HCT116 (cell line): ENCODE measurements at regions not wholly inside any gene's neighbourhood (a gene's known extent, or its start where the extent isn't known, plus 50 kb on each side); places are given as distances from the start of the nearest gene placed in this dataset.

Experiments used
- ATAC-seq: fragments of 200-7000 bp; cut with Tn5 transposase; 2 replicates; pipeline ENCODE4 v1.9.1; 2020; ENCODE audit warnings: mild to moderate bottlenecking, moderate library complexity
- BruUV-seq: library from RNA; stranded (reverse); fragments of 400-500 nt; replicated peaks from 2 replicates; lab custom pipeline; 2021; lab: Mats Ljungman, UMichigan
- CTCF ChIA-PET: fragments of 300-600 bp; sonication (Branson Sonifier 250); formaldehyde crosslinking; loops from one replicate; lab custom pipeline; 2021; ENCODE audit warnings: antibody characterized with exemption; lab: Charles Lee
- POLR2A ChIA-PET: fragments of 300-600, 350-600 bp; sonication (Branson Sonifier 250); formaldehyde crosslinking; loops from one replicate; lab custom pipeline; 2021; ENCODE audit warnings: antibody characterized with exemption; lab: Charles Lee
- RAD21 ChIA-PET, 2 experiments: fragments of 300-600 bp; sonication (Branson Sonifier 250); formaldehyde crosslinking; loops; one replicate each; lab custom pipeline; 2023; ENCODE audit warnings: low total read pairs in 2 of 2; ENCODE audit not compliant: uncharacterized antibody in 2 of 2, unreplicated experiment in 2 of 2, low non-redundant PET in 1 of 2; lab: Charles Lee
- DNase-seq: peaks from one replicate; pipeline ENCODE4 v3.0.0-alpha.2; 2010; ENCODE audit warnings: low read depth, low spot score
- H2AFZ ChIP-seq: fragments of 200-600 bp; shearing (Covaris generic), sonication (generic); 2 replicates; pipeline ENCODE4 v1.6.1; 2017; ENCODE audit warnings: low read depth, mixed run types, mixed read lengths, antibody characterized with exemption, low read length; ENCODE audit not compliant: poor library complexity, severe bottlenecking
- H3K27ac ChIP-seq: 2 replicates; pipeline ENCODE4 v1.5.1; 2012; ENCODE audit warnings: low read depth, low read length
- H3K27me3 ChIP-seq: fragments of 200-600 bp; sonication (generic); 2 replicates; pipeline ENCODE4 v1.6.1; 2016; ENCODE audit warnings: mixed run types, low read length, mixed read lengths; ENCODE audit not compliant: insufficient read depth
- H3K36me3 ChIP-seq, 2 experiments: fragments of 200-500 bp in 1 of 2; fragments of 200-600 bp in 1 of 2; sonication (Bioruptor generic) in 1 of 2; sonication (generic) in 1 of 2; 2 replicates each; pipeline versions ENCODE4 v1.5.1 to v1.6.1; 2014 to 2016; ENCODE audit warnings: low read length in 2 of 2, inconsistent platforms in 1 of 2, mixed read lengths in 1 of 2, mixed run types in 1 of 2; ENCODE audit not compliant: insufficient read depth in 2 of 2, control insufficient read depth in 1 of 2
- H3K4me1 ChIP-seq, 2 experiments: fragments of 200-600 bp in 1 of 2; sonication (generic) in 1 of 2; 2 replicates each; pipeline versions ENCODE4 v1.5.1 to v1.6.1; 2012 to 2017; ENCODE audit warnings: low read length in 2 of 2, inconsistent platforms in 1 of 2, mild to moderate bottlenecking in 1 of 2, mixed read lengths in 1 of 2, mixed run types in 1 of 2, moderate library complexity in 1 of 2; ENCODE audit not compliant: insufficient read depth in 2 of 2, control insufficient read depth in 1 of 2
- H3K4me2 ChIP-seq: fragments of 200-600 bp; sonication (generic); 2 replicates; pipeline ENCODE4 v1.6.1; 2017; ENCODE audit warnings: mixed run types, low read length, mixed read lengths
- H3K4me3 ChIP-seq, 2 experiments: fragments of 200-600 bp in 1 of 2; sonication (generic) in 1 of 2; replicated peaks in 1 of 2; 2 replicates each; pipeline ENCODE4 v1.5.1; 2011 to 2016; ENCODE audit warnings: low read length in 2 of 2, control low read depth in 1 of 2, low read depth in 1 of 2, mild to moderate bottlenecking in 1 of 2, mixed read lengths in 1 of 2, mixed run types in 1 of 2
- H3K79me2 ChIP-seq: fragments of 200-600 bp; sonication (generic); 2 replicates; pipeline ENCODE4 v1.6.1; 2017; ENCODE audit warnings: mild to moderate bottlenecking, mixed run types, low read length, moderate library complexity, mixed read lengths; ENCODE audit not compliant: insufficient read depth
- H3K9ac ChIP-seq: fragments of 200-600 bp; sonication (generic); 2 replicates; pipeline ENCODE4 v1.6.1; 2016; ENCODE audit warnings: low read length, mixed read lengths
- H3K9me2 ChIP-seq: fragments of 200-600 bp; sonication (generic), shearing (Covaris generic); 2 replicates; pipeline ENCODE4 v1.6.1; 2017; ENCODE audit warnings: mixed run types, mild to moderate bottlenecking, moderate library complexity; ENCODE audit not compliant: insufficient read depth
- H3K9me3 ChIP-seq, 2 experiments: fragments of 200-500 bp in 1 of 2; fragments of 200-600 bp in 1 of 2; sonication (Bioruptor generic) in 1 of 2; sonication (generic) in 1 of 2; 2 replicates each; pipeline ENCODE4 v1.6.1; 2014 to 2017; ENCODE audit warnings: low read length in 2 of 2, mixed read lengths in 2 of 2, inconsistent platforms in 1 of 2, low read depth in 1 of 2, mild to moderate bottlenecking in 1 of 2, mixed run types in 1 of 2, moderate library complexity in 1 of 2; ENCODE audit not compliant: control insufficient read depth in 1 of 2, insufficient read depth in 1 of 2
- H4K20me1 ChIP-seq: fragments of 200-600 bp; sonication (generic), shearing (Covaris generic); 2 replicates; pipeline ENCODE4 v1.6.1; 2017; ENCODE audit warnings: mixed run types, mild to moderate bottlenecking, moderate library complexity; ENCODE audit not compliant: insufficient read depth
- CEBPB ChIP-seq: IDR thresholded peaks from 2 replicates; pipeline ENCODE4 v1.6.1; 2012; ENCODE audit warnings: low read depth
- ELF1 ChIP-seq: IDR thresholded peaks from 2 replicates; pipeline ENCODE4 v1.6.1; 2012; ENCODE audit warnings: low read depth, borderline replicate concordance
- EZH2phosphoT487 ChIP-seq: fragments of 200-600 bp; IDR thresholded peaks from 2 replicates; pipeline ENCODE4 v1.6.1; 2018; ENCODE audit warnings: antibody characterized with exemption, borderline replicate concordance
- JUND ChIP-seq: IDR thresholded peaks from 2 replicates; pipeline ENCODE4 v1.6.1; 2012
- POLR2A ChIP-seq: IDR thresholded peaks from 2 replicates; pipeline ENCODE4 v1.7.0; 2011; ENCODE audit warnings: borderline replicate concordance; ENCODE audit not compliant: insufficient read depth, insufficient read length; ENCODE audit errors: extremely low read depth
- POLR2AphosphoS5 ChIP-seq: IDR thresholded peaks from 2 replicates; pipeline ENCODE4 v1.6.1; 2011; ENCODE audit warnings: mild to moderate bottlenecking, low read depth, low read length, moderate library complexity
- RAD21 ChIP-seq: IDR thresholded peaks from 2 replicates; pipeline ENCODE4 v1.6.1; 2012; ENCODE audit warnings: low read depth, mild to moderate bottlenecking
- SIN3A ChIP-seq: IDR thresholded peaks from 2 replicates; pipeline ENCODE4 v1.6.1; 2012; ENCODE audit warnings: low read depth
- SP1 ChIP-seq: IDR thresholded peaks from 2 replicates; pipeline ENCODE4 v1.6.1; 2012; ENCODE audit warnings: low read depth
- YY1 ChIP-seq: IDR thresholded peaks from 2 replicates; pipeline ENCODE4 v1.6.1; 2011; ENCODE audit warnings: low read length, low read depth, moderate library complexity, mild to moderate bottlenecking; ENCODE audit not compliant: insufficient replicate concordance; ENCODE audit errors: extremely low read depth
- ZFX ChIP-seq: fragments of 450-650 bp; IDR thresholded peaks from 2 replicates; pipeline ENCODE4 v1.6.1; 2017
- intact Hi-C: fragments of 100-400 bp; cut with micrococcal nuclease; formaldehyde crosslinking; loops from 2 replicates; pipeline ENCODE4 v1.10.0; 2022
- TF ChIP-seq, protein P1 (sequence below): IDR thresholded peaks from 2 replicates; pipeline ENCODE4 v1.6.1; 2012; ENCODE audit warnings: low read depth
- TF ChIP-seq, protein P2 (sequence below): IDR thresholded peaks from 2 replicates; pipeline ENCODE4 v1.6.1; 2011; ENCODE audit warnings: mild to moderate bottlenecking, low read length, moderate library complexity; ENCODE audit not compliant: insufficient replicate concordance; ENCODE audit errors: extremely low read depth

DNA sequence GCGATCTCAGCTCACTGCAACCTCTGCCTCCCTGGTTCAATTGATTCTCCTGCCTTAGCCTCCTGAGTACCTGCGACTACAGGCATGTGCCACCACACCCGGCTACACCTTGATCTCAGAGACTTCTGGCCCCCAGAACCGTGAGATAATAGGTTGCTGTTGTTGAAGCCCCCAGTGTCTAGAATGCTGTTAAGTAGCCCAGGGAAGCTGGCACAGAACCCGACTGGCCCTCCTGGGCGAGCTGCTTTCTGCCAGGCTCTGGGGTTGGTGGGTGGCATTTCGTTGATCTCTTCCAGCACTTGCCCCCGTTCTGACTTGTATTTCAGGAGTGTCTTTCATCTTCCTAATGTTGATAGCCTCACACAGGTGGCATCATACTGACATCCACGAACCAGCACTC is 807.1 kb downstream of the CDH9 start:
- H3K27ac ChIP-seq, result no peak overlapping the region
- H3K36me3 ChIP-seq, result no peaks in the 10 kb centered on the region
- H3K4me2 ChIP-seq, result no peak overlapping the region
- ChIA-PET RAD21 (no interaction called here), POLR2A (no interaction called here), CTCF (no interaction called here)
- H3K9me2 ChIP-seq, result no peaks in the 10 kb centered on the region
- H4K20me1 ChIP-seq, result no peaks in the 10 kb centered on the region
- no peak for DNase-seq
- no peak overlapping the region for H3K4me3 ChIP-seq
- TF ChIP-seq EZH2phosphoT487 (no peak), ZFX (no peak), JUND (no peak), SP1 (no peak), POLR2AphosphoS5 (no peak), ELF1 (no peak)
- TF ChIP-seq, protein P1, sequence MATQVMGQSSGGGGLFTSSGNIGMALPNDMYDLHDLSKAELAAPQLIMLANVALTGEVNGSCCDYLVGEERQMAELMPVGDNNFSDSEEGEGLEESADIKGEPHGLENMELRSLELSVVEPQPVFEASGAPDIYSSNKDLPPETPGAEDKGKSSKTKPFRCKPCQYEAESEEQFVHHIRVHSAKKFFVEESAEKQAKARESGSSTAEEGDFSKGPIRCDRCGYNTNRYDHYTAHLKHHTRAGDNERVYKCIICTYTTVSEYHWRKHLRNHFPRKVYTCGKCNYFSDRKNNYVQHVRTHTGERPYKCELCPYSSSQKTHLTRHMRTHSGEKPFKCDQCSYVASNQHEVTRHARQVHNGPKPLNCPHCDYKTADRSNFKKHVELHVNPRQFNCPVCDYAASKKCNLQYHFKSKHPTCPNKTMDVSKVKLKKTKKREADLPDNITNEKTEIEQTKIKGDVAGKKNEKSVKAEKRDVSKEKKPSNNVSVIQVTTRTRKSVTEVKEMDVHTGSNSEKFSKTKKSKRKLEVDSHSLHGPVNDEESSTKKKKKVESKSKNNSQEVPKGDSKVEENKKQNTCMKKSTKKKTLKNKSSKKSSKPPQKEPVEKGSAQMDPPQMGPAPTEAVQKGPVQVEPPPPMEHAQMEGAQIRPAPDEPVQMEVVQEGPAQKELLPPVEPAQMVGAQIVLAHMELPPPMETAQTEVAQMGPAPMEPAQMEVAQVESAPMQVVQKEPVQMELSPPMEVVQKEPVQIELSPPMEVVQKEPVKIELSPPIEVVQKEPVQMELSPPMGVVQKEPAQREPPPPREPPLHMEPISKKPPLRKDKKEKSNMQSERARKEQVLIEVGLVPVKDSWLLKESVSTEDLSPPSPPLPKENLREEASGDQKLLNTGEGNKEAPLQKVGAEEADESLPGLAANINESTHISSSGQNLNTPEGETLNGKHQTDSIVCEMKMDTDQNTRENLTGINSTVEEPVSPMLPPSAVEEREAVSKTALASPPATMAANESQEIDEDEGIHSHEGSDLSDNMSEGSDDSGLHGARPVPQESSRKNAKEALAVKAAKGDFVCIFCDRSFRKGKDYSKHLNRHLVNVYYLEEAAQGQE, result no peak
- ATAC-seq, result no peak
- no peaks in the 10 kb centered on the region for H3K27me3 ChIP-seq
- intact Hi-C loops, result no loop called here
- H3K79me2 ChIP-seq, result no peaks in the 10 kb centered on the region
- no peak overlapping the region for H2AFZ ChIP-seq
- H3K4me1 ChIP-seq, result no peaks in the 10 kb centered on the region
- H3K9me3 ChIP-seq, result peaks cover 5 to 18% of the 10 kb centered on the region in 2 experiments; a peak in 2 of 4 replicates
- no TSS peak for BruUV-seq
- no peak overlapping the region for H3K9ac ChIP-seq

DNA sequence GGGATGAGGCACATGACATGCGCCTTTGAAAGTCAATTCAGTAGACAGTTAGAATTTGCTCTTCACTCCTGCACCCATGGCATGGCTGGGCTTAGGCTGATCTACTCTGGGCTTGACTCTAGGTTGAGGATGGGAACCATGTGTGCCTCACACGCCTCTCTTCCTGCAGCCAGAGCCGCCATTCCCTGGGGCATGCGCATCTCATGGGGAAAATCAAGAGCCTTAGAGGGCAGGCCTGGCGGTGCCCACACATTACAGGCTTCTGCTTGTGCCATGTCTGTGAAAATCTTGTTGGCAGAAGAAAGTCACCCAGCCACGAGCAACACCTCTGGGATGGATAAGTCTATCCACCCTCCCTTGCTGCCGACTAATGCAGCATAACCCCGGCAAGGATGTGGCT is 808.5 kb downstream of the CDH9 start:
- Histone ChIP-seq H3K4me1 (no peaks in the 10 kb centered on the region), H3K9ac (no peak overlapping the region), H3K9me2 (no peaks in the 10 kb centered on the region), H2AFZ (no peak overlapping the region), H3K79me2 (no peaks in the 10 kb centered on the region), H3K36me3 (no peaks in the 10 kb centered on the region), H3K27ac (no peak overlapping the region)
- ChIA-PET CTCF (no interaction called here), RAD21 (no interaction called here), POLR2A (no interaction called here)
- BruUV-seq, result no TSS peak
- DNase-seq (no peak), ATAC-seq (no peak)
- TF ChIP-seq RAD21, result no peak
- TF ChIP-seq ZFX, result no peak
- no peak for TF ChIP-seq POLR2A
- TF ChIP-seq YY1, result no peak
- no peak for TF ChIP-seq EZH2phosphoT487
- TF ChIP-seq POLR2AphosphoS5, result no peak
- no peak for TF ChIP-seq CEBPB
- no peak for TF ChIP-seq SIN3A
- no peak for TF ChIP-seq ELF1
- no peak for TF ChIP-seq SP1
- TF ChIP-seq, protein P2, sequence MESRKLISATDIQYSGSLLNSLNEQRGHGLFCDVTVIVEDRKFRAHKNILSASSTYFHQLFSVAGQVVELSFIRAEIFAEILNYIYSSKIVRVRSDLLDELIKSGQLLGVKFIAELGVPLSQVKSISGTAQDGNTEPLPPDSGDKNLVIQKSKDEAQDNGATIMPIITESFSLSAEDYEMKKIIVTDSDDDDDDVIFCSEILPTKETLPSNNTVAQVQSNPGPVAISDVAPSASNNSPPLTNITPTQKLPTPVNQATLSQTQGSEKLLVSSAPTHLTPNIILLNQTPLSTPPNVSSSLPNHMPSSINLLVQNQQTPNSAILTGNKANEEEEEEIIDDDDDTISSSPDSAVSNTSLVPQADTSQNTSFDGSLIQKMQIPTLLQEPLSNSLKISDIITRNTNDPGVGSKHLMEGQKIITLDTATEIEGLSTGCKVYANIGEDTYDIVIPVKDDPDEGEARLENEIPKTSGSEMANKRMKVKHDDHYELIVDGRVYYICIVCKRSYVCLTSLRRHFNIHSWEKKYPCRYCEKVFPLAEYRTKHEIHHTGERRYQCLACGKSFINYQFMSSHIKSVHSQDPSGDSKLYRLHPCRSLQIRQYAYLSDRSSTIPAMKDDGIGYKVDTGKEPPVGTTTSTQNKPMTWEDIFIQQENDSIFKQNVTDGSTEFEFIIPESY, result no peak
- TF ChIP-seq, all 23 proteins: peak for 0
- Histone ChIP-seq H3K4me2 (no peak overlapping the region), H3K4me3 (no peak overlapping the region), H4K20me1 (no peaks in the 10 kb centered on the region), H3K27me3 (no peaks in the 10 kb centered on the region), H3K9me3 (peaks cover 7 to 18% of the 10 kb centered on the region in 2 experiments; a peak in 2 of 4 replicates)
- intact Hi-C loops, result no loop called here
